Breast epithelium (tissue), 4 donors: ENCODE measurements at regions not wholly inside any gene's neighbourhood (a gene's known extent, or its start where the extent isn't known, plus 50 kb on each side); places are given as distances from the start of the nearest gene placed in this dataset.

Source experiments
- DNase-seq, 2 donors: peaks; one replicate each; pipeline ENCODE4 v3.0.0-alpha.2; 2019; ENCODE audit warnings: low spot score in 2 of 2
- H3K27ac ChIP-seq, 2 donors: fragments of 200-600 bp; sonication (generic) in 1 of 2; one replicate each; pipeline ENCODE4 v1.5.1; 2016 to 2019; ENCODE audit warnings: mild to moderate bottlenecking in 1 of 2
- H3K27me3 ChIP-seq, 2 donors: fragments of 200-600 bp; sonication (generic) in 1 of 2; one replicate each; pipeline versions ENCODE4 v1.5.1 to v1.6.0; 2017 to 2019; ENCODE audit warnings: control low read depth in 1 of 2, mild to moderate bottlenecking in 1 of 2
- H3K36me3 ChIP-seq: fragments of 200-600 bp; one replicate; pipeline ENCODE4 v1.5.1; 2019
- H3K4me1 ChIP-seq, 2 donors: fragments of 200-600 bp; sonication (generic); one replicate each; pipeline ENCODE4 v1.5.1; 2016 to 2019; ENCODE audit warnings: control low read depth in 1 of 2
- H3K4me3 ChIP-seq, 3 donors: fragments of 200-600 bp; sonication (generic); 1 replicate in 2 of 3; 2 replicates in 1 of 3; pipeline ENCODE4 v1.5.1; 2016 to 2019; ENCODE audit warnings: mild to moderate bottlenecking in 3 of 3, moderate library complexity in 2 of 3
- H3K9me3 ChIP-seq, 2 donors: fragments of 200-600 bp; sonication (generic) in 1 of 2; one replicate each; pipeline ENCODE4 v1.5.1; 2016 to 2019; ENCODE audit warnings: control low read depth in 1 of 2
- CTCF ChIP-seq, 3 donors: fragments of 450-650 bp; IDR thresholded peaks; one replicate each; pipeline ENCODE4 v1.5.1; 2016 to 2017; ENCODE audit warnings: antibody characterized with exemption in 3 of 3, mild to moderate bottlenecking in 3 of 3, moderate library complexity in 3 of 3
- POLR2A ChIP-seq: fragments of 450-650 bp; IDR thresholded peaks from one replicate; pipeline ENCODE4 v1.6.1; 2016; ENCODE audit warnings: antibody characterized with exemption, mild to moderate bottlenecking, moderate library complexity
- POLR2AphosphoS5 ChIP-seq, 3 donors: sonication (generic); formaldehyde crosslinking; IDR thresholded peaks; one replicate each; pipeline ENCODE4 v1.6.1; 2017; ENCODE audit warnings: antibody characterized with exemption in 3 of 3
- intact Hi-C: fragments of 100-400 bp; cut with DNase I; formaldehyde crosslinking; loops from one replicate; pipeline ENCODE4 v1.15.1; 2023; ENCODE audit warnings: low total_unique reads

GRCh38 chr12:107282628-107283027, 189.3 kb upstream of the CRY1 start:
- Histone ChIP-seq H3K27me3 (no peaks in the 10 kb centered on the region), H3K27ac (no peak overlapping the region), H3K36me3 (no peaks in the 10 kb centered on the region), H3K9me3 (no peaks in the 10 kb centered on the region), H3K4me1 (no peaks in the 10 kb centered on the region), H3K4me3 (no peak overlapping the region)
- no peak for DNase-seq
- TF ChIP-seq POLR2A (no peak), CTCF (IDR thresholded peaks at IDR 0.05) (no peak), POLR2AphosphoS5 (IDR thresholded peaks at IDR 0.05) (no peak)
- intact Hi-C loops, result no loop called here

- no peaks in the 10 kb centered on the region for H3K36me3 ChIP-seq
- no peaks in the 10 kb centered on the region for H3K27me3 ChIP-seq
- no peaks in the 10 kb centered on the region for H3K4me1 ChIP-seq
- H3K4me3 ChIP-seq, result no peak overlapping the region
- no peak overlapping the region for H3K27ac ChIP-seq
- TF ChIP-seq POLR2A (no peak), POLR2AphosphoS5 (IDR thresholded peaks at IDR 0.05) (no peak), CTCF (IDR thresholded peaks at IDR 0.05) (no peak)
- DNase-seq, result no peak
- intact Hi-C loops, result no loop called here
- no peaks in the 10 kb centered on the region for H3K9me3 ChIP-seq
Measured at GRCh38 chr12:107283652-107284051, 190.3 kb upstream of the CRY1 start.

- DNase-seq, result no peak
- H3K4me3 ChIP-seq, result no peak overlapping the region
- no peaks in the 10 kb centered on the region for H3K9me3 ChIP-seq
- H3K27me3 ChIP-seq, result no peaks in the 10 kb centered on the region
- intact Hi-C loops, result no loop called here
- no peaks in the 10 kb centered on the region for H3K36me3 ChIP-seq
- TF ChIP-seq POLR2AphosphoS5 (IDR thresholded peaks at IDR 0.05) (no peak), CTCF (IDR thresholded peaks at IDR 0.05) (no peak), POLR2A (no peak)
- H3K27ac ChIP-seq, result no peak overlapping the region
- H3K4me1 ChIP-seq, result no peaks in the 10 kb centered on the region
Measured at GRCh38 chr12:107284692-107285091, 191.3 kb upstream of the CRY1 start.

- TF ChIP-seq POLR2AphosphoS5 (IDR thresholded peaks at IDR 0.05), result no peak
- TF ChIP-seq CTCF (IDR thresholded peaks at IDR 0.05), result no peak
- no peak for TF ChIP-seq POLR2A
- H3K4me3 ChIP-seq, result no peak overlapping the region
- H3K27ac ChIP-seq, result no peak overlapping the region
- intact Hi-C loops, result no loop called here
- no peaks in the 10 kb centered on the region for H3K27me3 ChIP-seq
- H3K9me3 ChIP-seq, result no peaks in the 10 kb centered on the region
- no peak for DNase-seq
- H3K4me1 ChIP-seq, result no peaks in the 10 kb centered on the region
- no peaks in the 10 kb centered on the region for H3K36me3 ChIP-seq
Measured at GRCh38 chr12:107287436-107288413, 194.4 kb upstream of the CRY1 start.

- Histone ChIP-seq H3K27me3 (no peaks in the 10 kb centered on the region), H3K36me3 (no peaks in the 10 kb centered on the region), H3K9me3 (no peaks in the 10 kb centered on the region), H3K27ac (no peak overlapping the region), H3K4me3 (no peak overlapping the region), H3K4me1 (no peaks in the 10 kb centered on the region)
- intact Hi-C loops, result no loop called here
- no peak for DNase-seq
- TF ChIP-seq POLR2AphosphoS5 (IDR thresholded peaks at IDR 0.05), result no peak
- TF ChIP-seq POLR2A, result no peak
- TF ChIP-seq CTCF (IDR thresholded peaks at IDR 0.05), result no peak
Measured at GRCh38 chr12:107288414-107289127, 195.2 kb upstream of the CRY1 start.
